H9 (cell line): ENCODE measurements at regions not wholly inside any gene's neighbourhood (a gene's known extent, or its start where the extent isn't known, plus 50 kb on each side); places are given as distances from the start of the nearest gene placed in this dataset.

Experiments used
- DNase-seq: peaks from one replicate; pipeline ENCODE4 v3.0.0-alpha.2; 2017
- H2AFZ ChIP-seq: one replicate; pipeline ENCODE4 v1.6.1; 2013; ENCODE audit warnings: mild to moderate bottlenecking, low read length, control low read depth, moderate library complexity
- H2AK5ac ChIP-seq: 2 replicates; pipeline ENCODE4 v1.6.1; 2013; ENCODE audit warnings: low read length, control low read depth, mixed read lengths; ENCODE audit not compliant: insufficient read length
- H2BK120ac ChIP-seq: one replicate; pipeline ENCODE4 v1.6.1; 2013; ENCODE audit warnings: low read depth, mild to moderate bottlenecking, low read length, control low read depth, inconsistent platforms; ENCODE audit not compliant: poor library complexity, severe bottlenecking
- H2BK12ac ChIP-seq: 2 replicates; pipeline ENCODE4 v1.6.1; 2013; ENCODE audit warnings: low read length, control low read depth, mixed read lengths, low read depth; ENCODE audit not compliant: insufficient read length
- H2BK15ac ChIP-seq: 2 replicates; pipeline ENCODE4 v1.6.1; 2013; ENCODE audit warnings: low read depth, low read length, control low read depth
- H2BK20ac ChIP-seq: one replicate; pipeline ENCODE4 v1.6.1; 2013; ENCODE audit warnings: low read depth, mild to moderate bottlenecking, low read length, control low read depth, inconsistent platforms; ENCODE audit not compliant: poor library complexity, severe bottlenecking
- H2BK5ac ChIP-seq: 2 replicates; pipeline ENCODE4 v1.6.1; 2013; ENCODE audit warnings: low read length, control low read depth, mixed read lengths; ENCODE audit not compliant: insufficient read length
- H3K14ac ChIP-seq: 2 replicates; pipeline ENCODE4 v1.6.1; 2013; ENCODE audit warnings: low read length, control low read depth; ENCODE audit not compliant: insufficient read depth
- H3K18ac ChIP-seq: 2 replicates; pipeline ENCODE4 v1.6.1; 2013; ENCODE audit warnings: low read depth, mild to moderate bottlenecking, mixed read lengths, low read length, control low read depth; ENCODE audit not compliant: insufficient read length
- H3K23ac ChIP-seq: 2 replicates; pipeline ENCODE4 v1.6.1; 2013; ENCODE audit warnings: low read length, control low read depth, mixed read lengths, low read depth; ENCODE audit not compliant: insufficient read length
- H3K23me2 ChIP-seq: 2 replicates; pipeline ENCODE4 v1.6.1; 2013; ENCODE audit warnings: low read depth, mild to moderate bottlenecking, mixed read lengths, low read length, control low read depth; ENCODE audit not compliant: insufficient read length, poor library complexity, severe bottlenecking
- H3K27ac ChIP-seq: 2 replicates; pipeline ENCODE4 v1.5.1; 2013; ENCODE audit warnings: low read length, control low read depth, mixed read lengths, low read depth; ENCODE audit not compliant: insufficient read length
- H3K27me3 ChIP-seq: 2 replicates; pipeline ENCODE4 v1.6.1; 2013; ENCODE audit warnings: low read length, control low read depth, inconsistent platforms; ENCODE audit not compliant: insufficient read depth
- H3K4ac ChIP-seq: 2 replicates; pipeline ENCODE4 v1.6.1; 2013; ENCODE audit warnings: low read depth, mild to moderate bottlenecking, control low read depth, inconsistent platforms, low read length, moderate library complexity
- H3K4me1 ChIP-seq: 2 replicates; pipeline ENCODE4 v1.6.1; 2013; ENCODE audit warnings: low read length, control low read depth, inconsistent platforms; ENCODE audit not compliant: insufficient read depth
- H3K4me2 ChIP-seq: 2 replicates; pipeline ENCODE4 v1.6.1; 2013; ENCODE audit warnings: low read length, control low read depth, mixed read lengths; ENCODE audit not compliant: insufficient read length, insufficient read depth
- H3K56ac ChIP-seq: 2 replicates; pipeline ENCODE4 v1.6.1; 2013; ENCODE audit warnings: low read depth, mild to moderate bottlenecking, mixed read lengths, low read length, control low read depth; ENCODE audit not compliant: insufficient read length
- H3K79me1 ChIP-seq: 2 replicates; pipeline ENCODE4 v1.6.1; 2013; ENCODE audit warnings: low read depth, mild to moderate bottlenecking, moderate library complexity, low read length, control low read depth, inconsistent platforms; ENCODE audit not compliant: insufficient read depth, poor library complexity, severe bottlenecking
- H3K79me2 ChIP-seq: 2 replicates; pipeline ENCODE4 v1.6.1; 2013; ENCODE audit warnings: low read length, control low read depth, inconsistent platforms; ENCODE audit not compliant: insufficient read depth
- H3K9ac ChIP-seq: 2 replicates; pipeline ENCODE4 v1.6.1; 2013; ENCODE audit warnings: low read length, control low read depth, mixed read lengths; ENCODE audit not compliant: insufficient read length; ENCODE audit errors: extremely low read depth
- H3K9me3 ChIP-seq: one replicate; pipeline ENCODE4 v1.6.1; 2013; ENCODE audit warnings: low read depth, low read length, inconsistent platforms; ENCODE audit not compliant: control insufficient read depth
- H3T11ph ChIP-seq: one replicate; pipeline ENCODE4 v1.6.1; 2013; ENCODE audit warnings: mild to moderate bottlenecking, low read length, control low read depth, inconsistent platforms
- H4K20me1 ChIP-seq: one replicate; pipeline ENCODE4 v1.6.1; 2013; ENCODE audit not compliant: control insufficient read depth, insufficient read length, insufficient read depth
- H4K5ac ChIP-seq: 2 replicates; pipeline ENCODE4 v1.6.1; 2013; ENCODE audit warnings: low read depth, mild to moderate bottlenecking, mixed read lengths, low read length, control low read depth; ENCODE audit not compliant: insufficient read length
- H4K8ac ChIP-seq: replicated peaks from 2 replicates; pipeline ENCODE4 v1.6.1; 2013; ENCODE audit warnings: low read length, control low read depth, mixed read lengths, low read depth; ENCODE audit not compliant: insufficient read length
- H4K91ac ChIP-seq: 2 replicates; pipeline ENCODE4 v1.6.1; 2013; ENCODE audit warnings: low read depth, mild to moderate bottlenecking, moderate library complexity, mixed read lengths, low read length, control low read depth; ENCODE audit not compliant: insufficient read length
- H3K27ac Mint-ChIP-seq, 3 experiments: 2 replicates in 2 of 3; 3 replicates in 1 of 3; pipeline ENCODE4 v1.8.0; 2020 to 2021; ENCODE audit warnings: mixed read lengths in 3 of 3, mild to moderate bottlenecking in 1 of 3, moderate library complexity in 1 of 3
- H3K27me3 Mint-ChIP-seq: 2 replicates; pipeline ENCODE4 v1.8.0; 2021; ENCODE audit warnings: low read depth, mild to moderate bottlenecking, moderate library complexity, mixed read lengths
- H3K36me3 Mint-ChIP-seq, 3 experiments: 2 replicates in 2 of 3; 3 replicates in 1 of 3; pipeline ENCODE4 v1.8.0; 2020 to 2021; ENCODE audit warnings: low read depth in 3 of 3, mixed read lengths in 3 of 3; ENCODE audit not compliant: insufficient read depth in 1 of 3
- H3K4me1 Mint-ChIP-seq, 2 experiments: 2 replicates each; pipeline ENCODE4 v1.8.0; 2020; ENCODE audit warnings: mixed read lengths in 2 of 2
- H3K4me3 Mint-ChIP-seq, 2 experiments: 2 replicates in 1 of 2; 3 replicates in 1 of 2; pipeline ENCODE4 v1.8.0; 2020 to 2021; ENCODE audit warnings: mild to moderate bottlenecking in 2 of 2, mixed read lengths in 2 of 2, moderate library complexity in 1 of 2
- H3K9me3 Mint-ChIP-seq, 2 experiments: 2 replicates in 1 of 2; 3 replicates in 1 of 2; pipeline ENCODE4 v1.8.0; 2020; ENCODE audit warnings: mild to moderate bottlenecking in 2 of 2, mixed read lengths in 2 of 2, moderate library complexity in 1 of 2
- WGBS: extraction: QIAGEN DNeasy Blood & Tissue Kit; methylation state at CpG from one replicate; pipeline ENCODE4 v1.1.7; 2013; ENCODE audit warnings: missing lambda C conversion rate, low lambda C conversion rate, mixed read lengths; ENCODE audit not compliant: insufficient read length; ENCODE audit errors: extremely low coverage; 5-methylcytosine and 5-hydroxymethylcytosine counted together
- TF ChIP-seq, protein P1 (sequence below): fragments of 200-600 bp; sonication (generic); conservative IDR thresholded peaks from 3 replicates; pipeline ENCODE4 v1.8.0; 2021; ENCODE audit warnings: antibody characterized with exemption, mild to moderate bottlenecking

DNA sequence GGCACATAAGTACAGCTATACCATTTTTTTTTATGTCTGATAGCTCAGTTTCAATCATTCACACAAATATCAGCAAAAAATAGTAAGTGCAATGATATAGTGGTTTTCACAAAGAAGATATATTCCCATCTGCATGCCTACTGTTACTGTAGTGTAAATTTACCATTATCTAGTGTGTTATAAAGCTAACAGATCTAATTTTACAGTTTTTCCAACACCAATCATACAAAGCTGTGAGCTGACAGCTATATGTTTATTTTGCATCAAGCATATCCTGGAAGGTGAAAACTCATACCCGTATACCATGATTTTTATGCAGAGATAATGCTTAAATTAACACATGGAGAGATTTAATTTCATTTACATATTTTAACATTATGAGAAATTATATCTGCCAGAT is 89.9 kb upstream of the HAPLN1 start:
- Histone ChIP-seq H2BK15ac (no peak overlapping the region), H3K18ac (no peak overlapping the region), H4K8ac (no peak overlapping the region), H3K9ac (no peak overlapping the region), H4K5ac (no peak overlapping the region), H2BK5ac (no peak overlapping the region), H4K20me1 (no peaks in the 10 kb centered on the region), H3K79me2 (no peaks in the 10 kb centered on the region), H3K4ac (no peak overlapping the region), H2BK12ac (no peak overlapping the region), H2AK5ac (no peak overlapping the region), H3T11ph (no peak overlapping the region), H2AFZ (no peak overlapping the region), H3K27me3 (no peaks in the 10 kb centered on the region), H3K23ac (no peak overlapping the region), H3K14ac (no peak overlapping the region), H3K23me2 (no peaks in the 10 kb centered on the region), H3K79me1 (no peaks in the 10 kb centered on the region), H4K91ac (no peak overlapping the region), H3K27ac (no peak overlapping the region), H3K4me1 (no peaks in the 10 kb centered on the region), H3K9me3 (no peaks in the 10 kb centered on the region), H2BK20ac (no peak overlapping the region), H3K4me2 (no peak overlapping the region), H2BK120ac (no peak overlapping the region), H3K56ac (no peak overlapping the region)
- no CpG with 5 or more reads among the region's 1 CpG for WGBS
- DNase-seq = no peak
- no peaks in the 10 kb centered on the region for H3K27me3 Mint-ChIP-seq
- TF ChIP-seq, protein P1, sequence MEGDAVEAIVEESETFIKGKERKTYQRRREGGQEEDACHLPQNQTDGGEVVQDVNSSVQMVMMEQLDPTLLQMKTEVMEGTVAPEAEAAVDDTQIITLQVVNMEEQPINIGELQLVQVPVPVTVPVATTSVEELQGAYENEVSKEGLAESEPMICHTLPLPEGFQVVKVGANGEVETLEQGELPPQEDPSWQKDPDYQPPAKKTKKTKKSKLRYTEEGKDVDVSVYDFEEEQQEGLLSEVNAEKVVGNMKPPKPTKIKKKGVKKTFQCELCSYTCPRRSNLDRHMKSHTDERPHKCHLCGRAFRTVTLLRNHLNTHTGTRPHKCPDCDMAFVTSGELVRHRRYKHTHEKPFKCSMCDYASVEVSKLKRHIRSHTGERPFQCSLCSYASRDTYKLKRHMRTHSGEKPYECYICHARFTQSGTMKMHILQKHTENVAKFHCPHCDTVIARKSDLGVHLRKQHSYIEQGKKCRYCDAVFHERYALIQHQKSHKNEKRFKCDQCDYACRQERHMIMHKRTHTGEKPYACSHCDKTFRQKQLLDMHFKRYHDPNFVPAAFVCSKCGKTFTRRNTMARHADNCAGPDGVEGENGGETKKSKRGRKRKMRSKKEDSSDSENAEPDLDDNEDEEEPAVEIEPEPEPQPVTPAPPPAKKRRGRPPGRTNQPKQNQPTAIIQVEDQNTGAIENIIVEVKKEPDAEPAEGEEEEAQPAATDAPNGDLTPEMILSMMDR = no peak
- H3K4me3 Mint-ChIP-seq = no peak overlapping the region
- no peaks in the 10 kb centered on the region for H3K9me3 Mint-ChIP-seq
- no peak overlapping the region for H3K27ac Mint-ChIP-seq
- H3K36me3 Mint-ChIP-seq = 0 out of 7 replicates have a peak, but pooled peaks cover 0 to 4% (median 0%) of the 10 kb centered on the region in 3 experiments
- H3K4me1 Mint-ChIP-seq = no peaks in the 10 kb centered on the region
